Spinal cord (tissue), 9 donors: ENCODE measurements at regions not wholly inside any gene's neighbourhood (a gene's known extent, or its start where the extent isn't known, plus 50 kb on each side); places are given as distances from the start of the nearest gene placed in this dataset.

Experiments
- DNase-seq, 6 donors: peaks; one replicate each; pipeline versions ENCODE4 v3.0.0 to v3.0.0-alpha.2; 2013 to 2015; ENCODE audit warnings: low spot score in 6 of 6, low read depth in 4 of 6
- H3K27ac ChIP-seq: one replicate; pipeline ENCODE4 v1.5.1; 2013; ENCODE audit warnings: low read depth, low read length, control low read depth
- H3K27me3 ChIP-seq: one replicate; pipeline ENCODE4 v1.6.1; 2013; ENCODE audit warnings: low read length; ENCODE audit not compliant: control insufficient read depth, insufficient read depth
- H3K36me3 ChIP-seq: one replicate; pipeline ENCODE4 v1.6.1; 2013; ENCODE audit warnings: low read length; ENCODE audit not compliant: control insufficient read depth, insufficient read depth
- H3K4me1 ChIP-seq: one replicate; pipeline ENCODE4 v1.6.1; 2013; ENCODE audit warnings: low read length; ENCODE audit not compliant: control insufficient read depth, insufficient read depth
- H3K4me3 ChIP-seq: one replicate; pipeline ENCODE4 v1.5.1; 2013; ENCODE audit warnings: low read depth, low read length, control low read depth
- H3K9me3 ChIP-seq: one replicate; pipeline ENCODE4 v1.6.1; 2013; ENCODE audit warnings: low read length; ENCODE audit not compliant: control insufficient read depth, insufficient read depth
- WGBS: methylation state at CpG from one replicate; pipeline ENCODE4 v1.1.5; 2013; ENCODE audit warnings: missing lambda C conversion rate; ENCODE audit not compliant: insufficient coverage; 5-methylcytosine and 5-hydroxymethylcytosine counted together
- donor health status: healthy.

GRCh38 chr17:34784526-34784925 lies 176.7 kb downstream of the CCT6B start:
- peaks cover 11% of the 10 kb centered on the region for H3K4me1 ChIP-seq
- no peak overlapping the region for H3K27ac ChIP-seq
- WGBS: 40% methylated on average over 1 of the region's 4 CpGs
- H3K4me3 ChIP-seq: no peak overlapping the region
- peak in 1 of 6 donors; percentile 71 for DNase-seq
- no peaks in the 10 kb centered on the region for H3K9me3 ChIP-seq
- H3K27me3 ChIP-seq: no peaks in the 10 kb centered on the region
- no peaks in the 10 kb centered on the region for H3K36me3 ChIP-seq

- no peaks in the 10 kb centered on the region for H3K36me3 ChIP-seq
- no peaks in the 10 kb centered on the region for H3K27me3 ChIP-seq
- H3K9me3 ChIP-seq: no peaks in the 10 kb centered on the region
- no peak for DNase-seq
- H3K4me3 ChIP-seq: no peak overlapping the region
- 74% methylated on average over 6 of the region's 6 CpGs for WGBS
- H3K27ac ChIP-seq: no peak overlapping the region
- H3K4me1 ChIP-seq: peaks cover 11% of the 10 kb centered on the region
Observed at GRCh38 chr17:34782271-34782670, 179.0 kb downstream of the CCT6B start.

- Histone ChIP-seq H3K27me3 (no peaks in the 10 kb centered on the region), H3K27ac (no peak overlapping the region), H3K36me3 (no peaks in the 10 kb centered on the region), H3K9me3 (no peaks in the 10 kb centered on the region), H3K4me3 (no peak overlapping the region), H3K4me1 (peaks cover 16% of the 10 kb centered on the region)
- WGBS: 47% methylated on average over 7 of the region's 12 CpGs
- peak in 1 of 6 donors; percentile 74 for DNase-seq
Observed at GRCh38 chr17:34781571-34782108, 179.6 kb downstream of the CCT6B start.

GRCh38 chr17:34781071-34781470 lies 180.2 kb downstream of the CCT6B start:
- H3K27me3 ChIP-seq: no peaks in the 10 kb centered on the region
- H3K36me3 ChIP-seq: no peaks in the 10 kb centered on the region
- peak in 1 of 6 donors; percentile 32 for DNase-seq
- no peak overlapping the region for H3K27ac ChIP-seq
- H3K4me3 ChIP-seq: no peak overlapping the region
- H3K9me3 ChIP-seq: no peaks in the 10 kb centered on the region
- WGBS: 88% methylated on average over 3 of the region's 3 CpGs
- H3K4me1 ChIP-seq: peaks cover 21% of the 10 kb centered on the region

- peaks cover 23% of the 10 kb centered on the region for H3K4me1 ChIP-seq
- 75% methylated on average over 3 of the region's 3 CpGs for WGBS
- no peak overlapping the region for H3K4me3 ChIP-seq
- H3K27ac ChIP-seq: no peak overlapping the region
- no peaks in the 10 kb centered on the region for H3K9me3 ChIP-seq
- no peaks in the 10 kb centered on the region for H3K27me3 ChIP-seq
- no peak for DNase-seq
- H3K36me3 ChIP-seq: no peaks in the 10 kb centered on the region
Observed at GRCh38 chr17:34780438-34780837, 180.8 kb downstream of the CCT6B start.

DNA sequence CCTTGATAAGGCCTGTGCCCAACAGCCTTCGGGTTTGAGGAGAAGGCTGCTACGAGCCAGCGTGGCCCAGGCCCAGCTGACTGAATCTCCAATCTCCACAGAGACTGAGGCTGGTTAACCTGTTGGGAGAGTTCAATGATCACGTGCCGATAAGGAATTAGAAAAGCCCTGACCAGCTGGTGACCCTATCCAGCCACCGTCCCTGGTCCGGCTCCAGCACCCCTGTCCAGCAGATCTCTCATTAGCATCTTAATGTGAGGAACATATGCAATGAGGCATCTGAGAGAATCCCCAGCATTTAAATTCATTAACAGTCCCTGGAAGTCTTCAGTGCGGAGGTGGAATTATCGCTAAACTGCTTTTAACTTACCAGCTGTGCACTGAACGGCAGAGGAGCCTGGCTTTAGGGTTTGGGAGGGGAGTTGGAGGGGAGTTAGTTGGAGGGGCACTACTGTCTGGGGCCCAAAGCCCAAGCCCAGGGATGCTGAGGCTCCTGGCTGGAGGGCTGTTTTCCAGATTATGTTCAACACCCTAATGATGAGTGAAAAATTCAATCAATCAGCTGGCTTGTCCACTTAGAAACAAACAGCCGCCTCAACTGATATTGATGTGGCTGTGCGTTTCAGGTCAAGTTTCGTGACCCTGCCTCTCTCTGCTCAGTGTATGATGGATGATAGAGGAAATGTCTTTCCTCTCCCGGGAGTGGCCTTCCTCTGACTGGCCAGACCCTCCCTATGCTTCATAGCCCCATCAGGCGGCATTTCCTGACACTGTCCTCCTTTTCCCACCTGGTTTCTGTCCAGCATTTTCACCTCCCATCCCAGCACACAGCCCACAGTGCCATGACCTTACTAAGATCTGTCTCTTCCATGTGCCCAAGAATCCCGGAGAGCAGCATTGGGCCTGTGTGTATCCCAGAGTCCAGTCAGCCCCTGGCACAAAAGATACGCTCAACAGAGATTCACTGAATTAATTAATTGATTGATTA lies 184.5 kb downstream of the CCT6B start:
- Histone ChIP-seq H3K4me1 (peaks cover 28% of the 10 kb centered on the region), H3K4me3 (no peak overlapping the region), H3K9me3 (no peaks in the 10 kb centered on the region), H3K27me3 (peaks cover under 1% of the 10 kb centered on the region), H3K36me3 (no peaks in the 10 kb centered on the region), H3K27ac (no peak overlapping the region)
- WGBS: 29% methylated on average over 8 of the region's 17 CpGs
- peak in 1 of 6 donors; percentile 69 for DNase-seq

DNA sequence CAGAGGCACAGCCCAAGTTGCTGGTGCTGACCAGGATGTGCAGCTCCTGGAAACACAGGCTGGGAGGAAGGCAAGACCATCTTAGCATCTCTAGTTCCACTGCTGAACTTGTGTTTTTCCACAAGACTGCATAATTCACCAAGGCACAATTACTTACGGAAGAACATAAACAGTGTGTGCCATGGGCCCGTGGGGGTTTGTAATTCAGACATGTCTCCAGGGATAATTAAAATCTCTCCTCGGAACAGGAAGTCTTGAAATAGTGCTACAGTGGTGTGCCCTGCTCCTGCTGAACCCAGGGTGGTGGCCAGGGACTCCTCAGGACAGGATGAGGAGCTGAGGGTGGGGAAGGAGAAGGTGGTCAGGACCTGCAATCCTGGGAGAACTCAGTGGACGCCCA lies 188.2 kb downstream of the CCT6B start:
- Histone ChIP-seq H3K36me3 (no peaks in the 10 kb centered on the region), H3K4me3 (no peak overlapping the region), H3K27me3 (peaks cover 2% of the 10 kb centered on the region), H3K9me3 (no peaks in the 10 kb centered on the region), H3K27ac (no peak overlapping the region), H3K4me1 (peaks cover 20% of the 10 kb centered on the region)
- WGBS: 73% methylated on average over 4 of the region's 4 CpGs
- DNase-seq: peak in 1 of 6 donors; percentile 64

DNA sequence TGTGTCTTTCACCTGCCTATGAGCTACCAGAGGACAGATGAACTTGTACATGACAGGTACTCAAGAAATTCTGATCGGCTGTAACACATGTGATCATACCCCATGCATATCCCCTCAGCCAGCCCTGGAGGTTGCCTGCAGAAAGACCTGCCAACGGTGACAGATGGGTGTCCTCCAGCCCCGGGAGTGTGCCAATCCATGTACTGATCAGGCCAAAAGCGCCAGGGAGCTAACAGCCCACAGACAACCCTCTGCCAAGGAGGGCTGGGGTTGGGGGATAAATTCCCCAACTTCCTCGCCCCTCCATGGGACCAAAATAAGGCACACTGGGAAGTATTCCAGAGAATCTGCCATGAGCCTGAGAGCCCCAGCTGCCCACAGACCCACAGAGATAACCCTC lies 189.4 kb downstream of the CCT6B start:
- 53% methylated on average over 3 of the region's 5 CpGs for WGBS
- peaks cover 18% of the 10 kb centered on the region for H3K4me1 ChIP-seq
- no peaks in the 10 kb centered on the region for H3K9me3 ChIP-seq

DNA sequence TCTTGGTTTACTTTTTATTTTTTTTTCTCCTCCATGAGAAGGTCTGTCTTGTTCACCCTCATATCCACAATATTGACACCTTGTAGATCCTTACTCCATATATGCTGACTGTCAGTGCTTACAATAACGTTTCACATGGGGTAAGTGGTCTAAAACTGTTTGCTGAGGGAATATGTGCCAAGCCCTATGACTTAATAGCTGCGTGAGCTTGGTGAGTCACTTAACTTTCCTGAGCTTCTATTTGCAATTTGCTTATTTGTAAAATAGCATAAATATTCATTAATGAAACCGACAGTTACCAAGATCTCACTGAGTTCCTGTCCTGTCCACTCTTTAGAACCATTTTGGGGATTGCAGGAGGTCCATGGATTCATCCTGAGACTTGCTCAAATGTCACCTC lies 190.7 kb downstream of the CCT6B start:
- Histone ChIP-seq H3K27me3 (peaks cover 2% of the 10 kb centered on the region), H3K9me3 (no peaks in the 10 kb centered on the region), H3K27ac (no peak overlapping the region), H3K4me3 (no peak overlapping the region), H3K36me3 (no peaks in the 10 kb centered on the region), H3K4me1 (peaks cover 8% of the 10 kb centered on the region)
- WGBS: 80% methylated on average over 1 of the region's 3 CpGs
- no peak for DNase-seq

More for the DNA sequence above, 189.4 kb downstream of the CCT6B start:
- Histone ChIP-seq H3K36me3 (no peaks in the 10 kb centered on the region), H3K27me3 (peaks cover 2% of the 10 kb centered on the region), H3K27ac (no peak overlapping the region), H3K4me3 (no peak overlapping the region)
- peak in 2 of 6 donors; percentile 38 to 81 for DNase-seq
